NCI-H446 (cell line): ENCODE measurements at regions not wholly inside any gene's neighbourhood (a gene's known extent, or its start where the extent isn't known, plus 50 kb on each side); places are given as distances from the start of the nearest gene placed in this dataset.
"Not testable (repeated sequence)": the region's sequence is repeated elsewhere in the genome, so short reads cannot be mapped to it uniquely, and the experiment has no call there.

Source experiments
- DNase-seq, 2 experiments: peaks; one replicate each; lab custom pipeline; 2025; lab: John Stamatoyannopoulos, UW

GRCh38 chr12:56872366-56872765 lies 61.8 kb downstream of the SDR9C7 start:
- DNase-seq: no peak

- no peak for DNase-seq
These were observed 67.0 kb downstream of the SDR9C7 start for GRCh38 chr12:56867216-56867615.

GRCh38 chr12:56866493-56866892 lies 67.7 kb downstream of the SDR9C7 start:
- no peak for DNase-seq

GRCh38 chr12:56864318-56864717 lies 69.9 kb downstream of the SDR9C7 start:
- no peak for DNase-seq

GRCh38 chr12:56863789-56864188 lies 70.4 kb downstream of the SDR9C7 start:
- no peak for DNase-seq

- no peak for DNase-seq
These were observed 71.9 kb downstream of the SDR9C7 start for GRCh38 chr12:56862264-56862663.

- not testable (repeated sequence) for DNase-seq
These were observed 80.7 kb downstream of the SDR9C7 start for GRCh38 chr12:56853392-56853978.

GRCh38 chr12:56851462-56851861 lies 82.7 kb downstream of the SDR9C7 start:
- no peak for DNase-seq

- DNase-seq: peak in 1 of 2 experiments; percentile 21
These were observed 77.8 kb downstream of the HSD17B6 start for GRCh38 chr12:56840922-56841321.

- DNase-seq: peak in 1 of 2 experiments; percentile 76
These were observed 76.8 kb downstream of the HSD17B6 start for GRCh38 chr12:56839915-56840325.

GRCh38 chr12:56839489-56839848 lies 76.3 kb downstream of the HSD17B6 start:
- no peak for DNase-seq

- peak in 1 of 2 experiments; percentile 33 for DNase-seq
These were observed 75.7 kb downstream of the HSD17B6 start for GRCh38 chr12:56838621-56839488.
